HG03342 (cell line): ENCODE measurements at regions not wholly inside any gene's neighbourhood (a gene's known extent, or its start where the extent isn't known, plus 50 kb on each side); places are given as distances from the start of the nearest gene placed in this dataset.
"Not testable (repeated sequence)": the region's sequence is repeated elsewhere in the genome, so short reads cannot be mapped to it uniquely, and the experiment has no call there.

ENCODE experiments used
- ATAC-seq: cut with Tn5 transposase; IDR thresholded peaks from one replicate; pipeline ENCODE4 v1.9.1; 2021; ENCODE audit warnings: mild to moderate bottlenecking, moderate library complexity; ENCODE audit not compliant: unreplicated experiment

DNA sequence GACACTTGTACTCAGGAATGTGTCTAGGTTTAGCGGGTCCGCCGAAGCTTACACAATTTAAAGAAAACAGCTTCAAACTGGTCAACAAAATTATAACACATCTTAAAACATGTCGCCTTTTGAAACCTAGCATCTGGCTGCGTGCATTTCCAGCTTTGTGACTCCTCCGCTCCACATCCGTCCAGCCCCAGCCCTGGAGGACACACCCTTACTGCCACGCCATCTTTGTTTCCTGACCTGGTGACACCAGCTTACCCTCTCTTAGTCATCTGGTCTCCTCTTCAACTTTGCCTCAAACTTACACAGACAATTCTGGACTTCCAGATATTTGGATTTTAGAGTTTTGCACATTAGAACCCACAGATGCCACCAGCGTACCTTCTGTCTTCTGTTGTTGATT lies 198.7 kb upstream of the VSTM2A start:
- no peak for ATAC-seq

DNA sequence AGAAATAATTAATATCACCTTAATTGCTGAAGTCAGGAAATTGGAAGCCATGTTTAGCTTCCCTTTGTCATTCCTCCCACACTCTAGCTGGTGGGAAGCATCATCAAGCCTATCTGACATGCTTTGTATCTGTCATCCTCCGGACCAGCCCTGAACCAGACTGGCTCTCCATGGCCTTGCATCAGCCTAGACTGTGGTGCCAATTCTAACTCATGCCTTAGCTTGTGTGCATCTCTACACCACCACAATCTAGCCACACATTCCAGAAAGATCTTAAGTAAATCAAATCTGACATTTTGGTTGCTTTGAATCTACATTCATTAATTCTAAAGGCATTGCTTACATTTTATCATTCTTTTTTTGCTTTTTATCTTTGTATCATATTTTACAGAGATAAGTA lies 196.4 kb upstream of the VSTM2A start:
- no peak for ATAC-seq

DNA sequence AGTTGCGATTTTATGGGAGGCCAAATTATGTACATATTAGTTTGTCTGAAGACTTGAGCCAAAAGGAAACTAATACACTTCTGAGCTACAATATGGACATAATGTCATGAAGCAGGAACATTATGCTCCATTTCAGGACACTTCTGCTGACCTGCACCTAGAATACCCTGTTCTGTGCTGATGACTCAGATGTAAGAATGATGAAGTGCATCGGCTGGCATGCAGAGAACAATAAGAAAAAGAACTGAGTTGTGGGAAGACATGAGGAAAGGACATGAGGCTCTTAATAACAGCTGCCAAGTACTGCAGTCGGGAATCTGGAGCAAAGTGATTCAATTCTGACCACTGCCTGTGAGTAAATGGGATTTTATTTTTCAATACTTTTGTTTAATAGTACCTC lies 192.9 kb upstream of the VSTM2A start:
- no peak for ATAC-seq

DNA sequence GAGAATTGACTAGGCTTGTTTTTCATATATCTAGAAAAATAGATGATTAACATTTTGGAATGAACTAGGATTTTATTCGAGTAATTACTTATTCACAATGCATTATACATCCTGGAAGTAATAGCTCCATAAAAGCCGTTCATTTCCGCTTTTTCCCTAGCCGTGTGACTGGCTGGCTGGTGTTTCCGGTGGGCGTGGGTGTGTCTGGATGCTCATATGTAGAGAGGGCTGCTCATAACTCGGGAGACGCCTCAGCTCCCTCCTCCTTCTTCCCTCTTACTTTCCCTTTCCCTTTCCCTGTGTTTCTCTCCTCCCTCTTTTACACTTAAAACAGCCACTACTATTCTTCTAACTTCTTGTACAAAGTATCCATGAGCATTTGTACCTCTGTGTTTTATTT lies 187.7 kb upstream of the VSTM2A start:
- ATAC-seq, result no peak

DNA sequence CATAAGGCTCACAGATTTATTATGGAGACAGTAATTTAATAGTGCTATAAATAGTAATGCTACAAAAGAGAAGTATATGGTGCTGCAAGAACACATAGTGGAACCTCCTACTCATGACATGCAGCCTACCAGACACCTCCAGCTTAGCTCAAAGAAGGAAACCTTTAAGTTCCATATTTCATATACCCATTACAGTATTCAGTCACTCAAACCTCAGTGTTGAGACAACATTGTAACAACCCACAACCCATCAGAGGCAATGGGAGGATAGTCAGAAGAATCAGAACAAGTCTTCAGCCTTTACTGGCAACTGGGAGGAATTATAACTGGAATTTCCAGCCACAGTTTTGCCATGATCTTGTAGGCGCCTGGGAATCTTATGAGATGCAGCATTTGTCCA lies 186.3 kb upstream of the VSTM2A start:
- no peak for ATAC-seq

DNA sequence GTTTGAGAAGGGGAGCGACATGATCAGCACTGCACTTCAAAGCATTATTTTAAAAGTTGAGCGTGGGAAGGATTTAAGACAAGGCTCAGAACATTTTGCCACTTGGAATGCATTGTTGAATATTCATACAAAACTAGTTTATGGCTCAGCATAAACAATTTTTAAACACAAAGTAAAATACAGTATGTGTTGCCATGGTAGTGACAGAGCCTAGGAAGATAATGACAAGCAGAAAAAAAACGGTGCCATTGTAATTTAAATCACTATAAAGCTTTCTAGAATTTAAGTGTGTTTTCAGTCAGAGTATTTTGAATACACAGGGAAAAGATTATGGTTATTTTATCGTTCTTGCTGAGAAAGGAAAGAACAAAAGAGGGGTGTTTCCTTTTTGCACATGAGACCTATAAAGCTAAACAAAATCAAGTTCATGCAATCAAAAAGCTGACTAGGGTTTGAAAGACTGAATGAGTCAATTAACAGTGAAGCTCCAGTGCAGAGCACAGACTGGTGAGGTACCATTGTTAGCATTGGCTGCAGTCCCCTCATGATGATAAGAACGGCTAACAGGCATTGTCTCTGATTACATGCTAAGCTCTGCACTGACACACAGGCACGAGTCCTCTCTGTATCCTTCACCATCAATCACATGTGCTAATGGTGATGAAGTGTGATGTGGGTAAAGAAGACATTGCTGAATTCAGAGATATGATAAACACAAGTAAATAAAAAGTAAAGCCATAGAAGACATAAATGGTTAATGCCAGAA lies 181.9 kb upstream of the VSTM2A start:
- ATAC-seq, result no peak

DNA sequence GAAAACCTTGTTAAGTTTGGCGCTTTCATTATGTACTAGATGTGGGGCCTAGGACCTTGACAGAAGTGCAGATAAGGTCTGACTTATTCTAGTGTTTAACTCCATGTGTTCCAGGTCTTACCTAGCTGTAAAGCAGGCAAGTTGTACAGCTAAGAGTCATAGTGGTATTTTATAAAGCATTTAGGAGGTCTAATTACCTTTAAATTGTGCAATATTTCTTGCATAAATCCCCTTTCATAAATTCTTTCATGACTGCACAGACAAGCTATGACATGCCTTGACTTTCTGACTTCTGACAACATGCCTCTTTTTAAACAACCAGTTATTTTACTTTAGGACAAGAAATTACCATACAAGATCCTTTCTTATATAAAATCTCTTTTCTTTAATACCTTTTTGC lies 151.6 kb upstream of the VSTM2A start:
- no peak for ATAC-seq

DNA sequence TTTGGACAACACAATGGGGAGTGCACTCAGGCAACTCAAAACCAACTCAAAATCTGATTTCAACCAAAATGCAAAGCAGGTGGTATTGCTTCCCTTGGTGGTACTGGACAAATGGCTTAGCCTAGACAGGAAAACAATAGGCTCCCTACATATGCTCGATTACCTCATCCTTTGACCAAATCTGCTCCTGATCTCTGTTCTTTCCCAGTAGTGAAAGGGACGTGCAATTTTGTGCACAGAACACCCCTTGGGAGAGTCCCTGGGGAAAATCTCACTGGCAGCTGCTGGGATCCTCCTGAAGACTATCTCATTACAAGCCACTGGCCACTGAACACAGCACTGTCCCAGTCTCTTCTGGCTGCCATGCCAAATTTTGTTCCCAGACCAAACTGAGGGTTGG lies 149.2 kb upstream of the VSTM2A start:
- no peak for ATAC-seq

DNA sequence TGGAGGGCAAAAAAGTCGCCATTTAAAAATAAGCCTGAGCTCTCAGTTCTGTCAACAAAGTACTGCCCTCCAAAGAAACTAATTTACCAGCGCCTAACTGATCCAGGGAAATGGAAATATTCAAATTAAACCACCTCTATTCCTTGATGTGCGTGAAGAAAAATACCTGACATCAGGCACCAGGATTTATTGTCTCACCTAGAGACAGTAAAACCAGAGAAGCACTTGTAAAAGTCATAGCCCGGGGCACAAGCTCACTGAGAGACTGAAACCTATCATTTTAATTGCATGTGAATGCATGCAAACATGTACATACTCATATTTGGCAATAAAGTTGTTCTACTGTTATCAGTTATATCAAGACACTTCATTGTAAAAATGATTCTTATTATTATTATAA lies 147.3 kb upstream of the VSTM2A start:
- ATAC-seq, result no peak

DNA sequence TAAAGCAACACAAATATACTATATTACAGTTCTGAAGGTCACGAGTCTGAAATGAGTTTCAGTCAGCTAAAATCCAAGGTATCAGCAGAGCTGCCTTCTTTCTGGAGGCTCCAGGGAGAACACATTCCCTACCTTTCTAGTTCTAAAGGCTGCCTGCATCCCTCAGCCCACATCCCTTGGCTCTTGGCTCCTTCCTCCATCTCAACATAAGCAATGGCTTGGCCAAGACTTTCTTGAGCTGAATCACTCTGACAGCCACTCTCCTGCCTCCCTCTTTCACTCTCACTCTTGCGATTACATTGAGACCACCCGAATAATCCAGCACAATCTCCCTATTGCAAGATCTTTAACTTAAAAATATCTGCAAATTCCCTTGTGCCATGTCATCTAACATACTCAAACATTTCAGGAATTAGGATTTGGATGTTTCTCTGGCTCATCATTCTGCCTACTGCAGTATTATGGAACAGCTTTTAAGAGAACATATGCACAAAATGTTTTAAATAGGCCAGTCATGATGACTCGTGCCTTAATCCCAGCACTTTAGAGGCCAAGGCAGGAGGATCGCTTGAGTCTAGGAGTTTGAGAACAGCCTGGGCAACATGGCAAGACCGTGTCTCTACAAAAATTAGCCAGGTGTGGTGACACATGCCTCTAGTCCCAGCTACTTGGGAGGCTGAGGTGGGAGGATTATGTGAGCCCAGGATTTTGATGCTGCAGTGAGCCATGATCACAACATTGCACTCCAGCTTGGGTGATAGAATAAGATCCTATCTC lies 144.2 kb upstream of the VSTM2A start:
- no peak for ATAC-seq

DNA sequence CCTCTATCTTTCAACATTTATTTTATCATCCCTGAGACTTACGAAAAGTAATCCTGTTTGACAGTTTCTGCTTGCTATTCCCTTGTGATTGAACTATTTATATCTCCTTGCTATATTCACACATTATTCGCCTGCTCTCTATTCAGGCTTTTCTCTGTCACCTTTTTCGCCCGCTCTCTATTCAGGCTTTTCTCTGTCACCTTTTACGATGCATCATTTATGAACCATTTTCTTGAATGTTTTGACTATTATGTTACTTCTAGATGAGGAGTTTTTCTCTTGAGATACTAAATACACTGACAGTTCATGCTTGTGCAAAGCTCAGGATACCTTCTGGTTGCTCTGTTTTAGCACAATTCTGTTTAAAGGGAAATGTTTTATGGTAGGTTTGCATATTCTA lies 143.3 kb upstream of the VSTM2A start:
- no peak for ATAC-seq

DNA sequence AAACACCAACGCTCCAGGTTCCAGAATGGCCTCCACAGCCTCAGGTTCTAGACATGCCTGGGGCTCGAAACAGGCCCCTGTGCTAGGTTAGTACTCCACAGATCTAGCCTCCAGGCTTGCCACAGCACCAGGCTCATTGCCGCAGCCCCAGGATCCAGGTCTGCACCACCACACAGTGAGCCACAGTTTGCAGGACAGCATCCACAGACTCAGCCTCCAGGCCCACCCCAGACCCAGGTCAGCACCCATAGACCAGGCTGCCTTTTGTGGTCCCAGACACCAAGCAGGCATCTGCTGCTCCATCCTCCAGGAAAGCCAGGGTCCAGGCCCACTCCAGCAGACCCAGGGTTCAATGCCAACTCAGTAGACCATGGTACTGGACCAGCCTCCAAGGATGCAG lies 132.3 kb upstream of the VSTM2A start:
- no peak for ATAC-seq

DNA sequence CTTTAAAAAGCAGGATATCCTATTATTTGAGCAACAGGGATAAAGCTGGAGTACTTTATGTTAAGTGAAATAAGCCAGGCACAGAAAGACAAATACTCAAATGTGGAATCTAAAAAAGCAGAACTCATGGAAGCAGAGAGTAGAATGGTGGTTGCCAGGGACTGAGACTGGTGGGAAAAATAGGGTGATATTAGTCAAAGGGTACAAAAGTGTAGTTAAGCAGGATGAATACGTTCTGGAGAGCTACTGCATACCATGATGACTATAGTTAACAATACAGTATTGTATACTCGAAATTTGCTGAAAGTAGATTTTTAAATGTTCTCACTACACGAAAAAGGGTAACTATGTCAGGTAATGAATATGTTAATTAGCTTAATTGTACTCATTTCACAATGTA lies 125.5 kb upstream of the VSTM2A start:
- ATAC-seq, result no peak

DNA sequence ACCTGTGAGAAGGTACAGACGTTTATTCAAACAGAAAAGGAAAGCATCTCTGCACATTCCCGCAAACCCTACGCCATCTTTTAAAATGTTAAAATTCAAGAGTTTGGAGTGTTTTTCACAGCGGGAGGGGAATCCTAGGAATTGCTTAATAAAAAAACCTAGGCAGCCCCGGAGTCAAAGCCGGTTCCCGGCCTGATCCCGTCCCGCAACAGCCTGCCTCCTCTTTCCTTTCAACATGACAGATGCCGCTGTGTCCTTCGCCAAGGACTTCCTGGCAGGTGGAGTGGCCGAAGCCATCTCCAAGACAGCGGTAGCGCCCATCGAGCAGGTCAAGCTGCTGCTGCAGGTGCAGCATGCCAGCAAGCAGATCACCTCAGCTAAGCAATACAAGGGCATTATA lies 123.0 kb upstream of the VSTM2A start:
- ATAC-seq, result no peak

DNA sequence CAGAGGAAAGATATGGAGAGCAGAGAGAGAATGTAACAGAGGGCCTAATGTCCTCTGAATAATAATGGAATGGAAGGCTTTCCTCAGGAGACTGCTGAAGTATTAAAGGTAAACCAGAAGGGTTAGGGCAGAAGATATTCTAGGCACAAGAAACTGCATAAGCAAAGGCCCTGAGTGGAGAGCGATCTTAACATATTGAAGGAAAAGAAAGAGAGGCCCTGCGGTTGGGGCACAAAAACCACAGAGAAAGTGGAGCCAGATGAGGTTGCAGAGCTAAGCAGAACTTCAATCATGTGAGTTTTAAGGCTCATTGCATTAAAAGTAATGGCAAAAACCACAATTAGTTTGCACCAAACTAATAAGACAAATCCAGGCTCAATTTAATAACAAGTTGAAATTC lies 115.8 kb upstream of the VSTM2A start:
- no peak for ATAC-seq

DNA sequence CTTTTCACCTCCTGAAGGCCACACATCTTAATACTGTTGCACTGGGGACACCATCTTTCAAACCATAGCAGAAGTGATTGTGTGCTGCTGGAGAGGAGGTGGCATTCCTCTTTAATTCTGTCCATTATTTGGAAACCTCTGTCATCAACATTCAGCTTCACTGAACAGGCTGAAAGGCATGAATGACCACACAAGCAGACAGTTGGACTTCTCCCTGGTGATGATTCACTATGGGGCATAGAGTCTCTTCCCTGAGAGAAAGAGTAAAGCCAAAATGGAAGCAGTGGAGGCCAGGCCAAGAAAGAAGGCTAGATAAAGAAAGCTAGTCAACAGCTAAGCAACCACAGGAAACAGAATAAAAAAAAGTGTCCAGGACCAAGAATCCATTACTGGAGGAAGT lies 113.1 kb upstream of the VSTM2A start:
- ATAC-seq, result no peak

DNA sequence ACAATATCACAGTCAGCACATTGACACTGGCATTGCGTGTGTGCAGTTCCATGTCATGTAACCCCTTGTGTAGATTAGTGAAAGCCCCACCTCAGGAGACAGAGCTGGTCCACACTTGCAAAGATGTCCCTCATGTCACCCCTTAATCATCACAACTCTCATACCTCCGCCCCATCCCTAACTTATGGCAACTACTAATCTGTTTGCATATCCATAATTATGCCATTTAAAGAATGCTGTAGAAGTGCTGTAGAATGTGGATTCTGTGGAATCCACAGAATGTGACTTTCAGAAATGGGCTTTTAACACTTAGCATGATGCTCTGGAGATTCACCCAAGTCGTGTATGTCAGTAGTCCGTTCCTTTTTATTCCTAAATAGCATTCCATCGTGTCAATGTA lies 102.8 kb upstream of the VSTM2A start:
- no peak for ATAC-seq

DNA sequence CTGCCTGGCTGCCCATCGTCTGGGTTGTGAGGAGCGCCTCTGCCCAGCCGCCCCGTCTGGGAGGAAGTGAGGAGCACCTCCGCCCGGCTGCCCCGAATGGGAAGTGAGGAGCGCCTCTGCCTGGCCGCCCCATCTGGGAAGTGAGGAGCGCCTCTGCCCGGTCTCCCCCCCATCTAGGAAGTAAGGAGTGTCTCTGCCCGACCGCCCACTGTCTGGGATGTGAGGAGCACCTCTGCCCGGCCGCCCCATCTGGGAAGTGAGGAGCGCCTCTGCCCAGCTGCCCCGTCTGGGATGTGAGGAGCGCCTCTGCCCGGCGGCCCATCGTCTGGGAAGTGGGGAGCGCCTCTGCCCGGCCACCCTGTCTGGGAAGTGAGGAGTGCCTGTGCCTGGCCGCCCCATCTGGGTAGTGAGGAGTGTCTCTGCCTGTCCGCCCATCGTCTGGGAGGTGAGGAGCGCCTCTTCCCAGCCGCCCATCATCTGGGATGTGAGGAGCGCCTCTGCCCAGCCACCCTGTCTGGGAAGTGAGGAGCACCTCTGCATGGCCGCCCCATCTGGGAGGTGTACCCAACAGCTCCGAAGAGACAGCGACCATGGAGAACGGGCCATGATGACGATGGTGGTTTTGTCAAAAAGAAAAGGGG lies 98.0 kb upstream of the VSTM2A start:
- not testable (repeated sequence) for ATAC-seq

DNA sequence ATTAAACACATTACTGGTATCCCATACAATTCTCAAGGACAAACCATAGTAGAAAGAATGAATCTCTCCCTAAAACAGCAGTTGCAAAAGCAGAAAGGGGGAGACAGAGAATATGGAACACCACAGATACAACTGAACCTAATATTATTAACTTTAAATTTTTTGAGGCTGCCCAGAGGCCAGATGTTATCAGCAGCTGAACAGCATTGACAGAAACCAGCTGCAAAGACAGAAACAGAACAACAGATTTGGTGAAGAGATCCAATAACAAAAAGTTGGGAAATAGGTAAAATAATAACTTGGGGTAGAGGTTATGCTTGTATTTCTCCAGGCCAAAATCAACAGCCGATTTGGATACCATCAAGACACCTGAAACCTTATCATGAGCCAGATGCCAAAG lies 89.0 kb upstream of the VSTM2A start:
- not testable (repeated sequence) for ATAC-seq

DNA sequence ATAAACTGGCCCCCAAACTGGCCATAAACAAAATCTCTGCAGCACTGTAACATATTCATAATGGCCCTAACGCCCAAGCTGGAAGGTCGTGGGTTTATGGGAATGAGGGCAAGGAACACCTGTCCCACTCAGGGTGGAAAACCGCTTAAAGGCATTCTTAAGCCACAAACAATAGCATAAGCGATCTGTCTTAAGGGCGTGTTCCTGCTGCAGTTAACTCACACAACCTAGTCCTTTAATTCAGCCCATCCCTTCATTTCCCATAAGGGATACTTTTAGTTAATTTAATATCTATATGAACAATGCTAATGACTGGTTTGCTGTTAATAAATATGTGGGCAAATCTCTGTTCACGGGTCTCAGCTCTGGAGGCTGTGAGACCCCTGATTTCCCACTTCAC lies 87.5 kb upstream of the VSTM2A start:
- not testable (repeated sequence) for ATAC-seq

DNA sequence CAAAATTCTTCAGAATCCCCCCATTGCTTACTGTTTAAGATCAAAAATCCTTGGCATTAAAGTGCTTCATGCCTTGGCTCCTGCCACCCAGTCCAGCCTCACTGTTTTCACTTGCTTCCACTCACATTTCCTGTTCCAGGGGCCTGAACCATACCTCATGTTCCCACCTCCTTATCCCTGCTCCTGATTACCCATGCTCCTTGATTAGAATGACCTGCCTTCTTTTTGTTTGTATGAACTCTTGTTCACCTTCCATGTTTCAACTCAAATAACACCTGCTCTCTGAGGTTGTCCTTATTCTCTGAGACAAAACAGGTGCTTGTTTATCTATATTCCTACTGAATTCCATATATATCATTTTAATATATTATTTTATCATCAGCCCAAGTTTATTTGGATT lies 77.1 kb upstream of the VSTM2A start:
- ATAC-seq, result no peak

DNA sequence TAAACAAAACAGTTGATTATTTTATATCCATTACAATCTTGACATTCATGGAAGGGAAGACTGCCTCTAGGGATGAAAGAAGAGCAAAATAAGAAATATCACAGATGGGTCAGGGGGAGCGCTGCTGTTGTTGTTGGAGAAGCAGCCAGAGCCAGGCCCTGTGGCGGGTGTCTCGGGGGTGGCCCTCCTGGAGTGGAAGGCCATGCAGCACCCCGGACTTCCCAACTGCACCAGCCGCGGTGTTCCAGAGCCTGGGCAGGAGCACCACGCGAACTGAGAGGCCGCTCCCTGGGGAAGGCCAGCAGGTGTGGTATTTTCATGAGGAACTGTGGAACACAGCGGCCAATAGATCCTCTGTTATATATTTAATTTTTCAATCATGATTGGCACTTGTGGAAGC lies 72.4 kb upstream of the VSTM2A start:
- ATAC-seq, result no peak
